ENCODE measurements at regions not wholly inside any gene's neighbourhood (a gene's known extent, or its start where the extent isn't known, plus 50 kb on each side); places are given as distances from the start of the nearest gene placed in this dataset.

DNA sequence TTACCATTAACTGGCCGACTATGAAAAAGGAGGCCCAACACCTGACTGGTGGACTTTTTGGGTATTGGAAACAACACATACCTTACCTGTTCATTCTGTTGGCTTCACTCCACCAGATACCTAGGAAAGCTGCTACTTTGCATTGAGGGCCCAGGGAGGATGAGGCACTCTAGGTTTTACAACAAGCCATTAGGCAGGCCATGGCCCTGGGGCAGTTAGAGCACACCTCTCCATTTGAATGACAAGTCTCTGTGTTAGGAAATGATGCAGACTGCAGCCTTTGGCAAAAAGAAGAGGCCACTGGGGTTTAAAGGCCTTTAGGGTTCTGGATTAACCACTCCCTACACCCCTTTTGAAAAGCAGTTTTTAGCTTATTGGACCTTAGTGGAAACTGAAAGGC is 144.3 kb downstream of the OR2B2 start:
- TF ChIP-seq, protein P1, sequence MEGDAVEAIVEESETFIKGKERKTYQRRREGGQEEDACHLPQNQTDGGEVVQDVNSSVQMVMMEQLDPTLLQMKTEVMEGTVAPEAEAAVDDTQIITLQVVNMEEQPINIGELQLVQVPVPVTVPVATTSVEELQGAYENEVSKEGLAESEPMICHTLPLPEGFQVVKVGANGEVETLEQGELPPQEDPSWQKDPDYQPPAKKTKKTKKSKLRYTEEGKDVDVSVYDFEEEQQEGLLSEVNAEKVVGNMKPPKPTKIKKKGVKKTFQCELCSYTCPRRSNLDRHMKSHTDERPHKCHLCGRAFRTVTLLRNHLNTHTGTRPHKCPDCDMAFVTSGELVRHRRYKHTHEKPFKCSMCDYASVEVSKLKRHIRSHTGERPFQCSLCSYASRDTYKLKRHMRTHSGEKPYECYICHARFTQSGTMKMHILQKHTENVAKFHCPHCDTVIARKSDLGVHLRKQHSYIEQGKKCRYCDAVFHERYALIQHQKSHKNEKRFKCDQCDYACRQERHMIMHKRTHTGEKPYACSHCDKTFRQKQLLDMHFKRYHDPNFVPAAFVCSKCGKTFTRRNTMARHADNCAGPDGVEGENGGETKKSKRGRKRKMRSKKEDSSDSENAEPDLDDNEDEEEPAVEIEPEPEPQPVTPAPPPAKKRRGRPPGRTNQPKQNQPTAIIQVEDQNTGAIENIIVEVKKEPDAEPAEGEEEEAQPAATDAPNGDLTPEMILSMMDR (IDR thresholded peaks at IDR 0.05; ENCODE audit: low read depth, low read length, missing input control) = no peak
- TF ChIP-seq SP1 (IDR thresholded peaks at IDR 0.05) = no peak
- TF ChIP-seq GABPA (IDR thresholded peaks at IDR 0.05 in 1 of 2, conservative IDR thresholded peaks at IDR 0.05 in 1 of 2) = no peak
- TF ChIP-seq EGR1 (IDR thresholded peaks at IDR 0.05; ENCODE audit: low read depth in 2 of 2) = no peak
